H1 (cell line): ENCODE measurements at regions not wholly inside any gene's neighbourhood (a gene's known extent, or its start where the extent isn't known, plus 50 kb on each side); places are given as distances from the start of the nearest gene placed in this dataset.

ENCODE experiments used
- CTCF ChIA-PET: fragments of 300-600 bp; sonication (Branson Sonifier 250); formaldehyde crosslinking; loops from one replicate; lab custom pipeline; 2021; ENCODE audit not compliant: partially characterized antibody; lab: Charles Lee
- POLR2A ChIA-PET: fragments of 300-600 bp; sonication (Branson Sonifier 250); formaldehyde crosslinking; loops from one replicate; lab custom pipeline; 2021; ENCODE audit warnings: inconsistent platforms; ENCODE audit not compliant: partially characterized antibody; lab: Charles Lee
- DNase-seq, 2 experiments: peaks; one replicate each; pipeline versions ENCODE4 v3.0.0 to v3.0.0-alpha.2; 2010 to 2022; ENCODE audit warnings: low spot score in 2 of 2, low read depth in 1 of 2, mixed read lengths in 1 of 2
- FAIRE-seq: peaks from 2 replicates; lab custom pipeline; 2011; peaks lifted over from hg19 to GRCh38; lab: Jason Lieb, UNC
- H2AFZ ChIP-seq: 2 replicates; pipeline ENCODE4 v1.8.1; 2012; ENCODE audit warnings: low read length, inconsistent platforms
- H2AK5ac ChIP-seq: 2 replicates; pipeline ENCODE4 v1.6.1; 2013; ENCODE audit warnings: low read depth, low read length
- H2BK120ac ChIP-seq: replicated peaks from 2 replicates; pipeline ENCODE3; 2013; ENCODE audit warnings: low read depth, low read length, inconsistent platforms
- H2BK12ac ChIP-seq: 2 replicates; pipeline ENCODE4 v1.6.1; 2013; ENCODE audit warnings: low read depth, low read length
- H2BK15ac ChIP-seq: 2 replicates; pipeline ENCODE4 v1.6.1; 2013; ENCODE audit warnings: low read length
- H2BK20ac ChIP-seq: 2 replicates; pipeline ENCODE4 v1.6.1; 2013; ENCODE audit warnings: low read length
- H2BK5ac ChIP-seq: 2 replicates; pipeline ENCODE4 v1.6.1; 2013; ENCODE audit warnings: low read depth, low read length
- H3K14ac ChIP-seq: 2 replicates; pipeline ENCODE4 v1.6.1; 2013; ENCODE audit warnings: inconsistent platforms; ENCODE audit not compliant: insufficient read length
- H3K18ac ChIP-seq: 2 replicates; pipeline ENCODE4 v1.6.1; 2013; ENCODE audit warnings: low read length; ENCODE audit errors: extremely low read depth
- H3K23ac ChIP-seq: 2 replicates; pipeline ENCODE4 v1.6.1; 2013; ENCODE audit warnings: inconsistent platforms; ENCODE audit not compliant: insufficient read length
- H3K23me2 ChIP-seq: 2 replicates; pipeline ENCODE4 v1.6.1; 2013; ENCODE audit warnings: low read depth, low read length
- H3K27ac ChIP-seq: 2 replicates; pipeline ENCODE4 v1.6.1; 2011; ENCODE audit warnings: low read depth, low read length, inconsistent platforms
- H3K27me3 ChIP-seq, 4 experiments: replicated peaks in 1 of 4; 1 replicate in 1 of 4; 2 replicates in 3 of 4; pipeline versions ENCODE4 v1.6.1 to v1.8.1; 2011 to 2013; ENCODE audit warnings: low read length in 3 of 4, mild to moderate bottlenecking in 3 of 4, inconsistent platforms in 2 of 4, mixed read lengths in 2 of 4, moderate library complexity in 1 of 4; ENCODE audit not compliant: control insufficient read depth in 3 of 4, insufficient read depth in 3 of 4; ENCODE audit errors: extremely low read depth in 1 of 4
- H3K36me3 ChIP-seq, 4 experiments: 2 replicates each; pipeline versions ENCODE4 v1.6.1 to v1.8.1; 2011 to 2013; ENCODE audit warnings: mild to moderate bottlenecking in 4 of 4, low read length in 3 of 4, moderate library complexity in 2 of 4, control low read depth in 1 of 4, inconsistent platforms in 1 of 4; ENCODE audit not compliant: insufficient read depth in 4 of 4, control insufficient read depth in 2 of 4
- H3K4ac ChIP-seq: replicated peaks from 2 replicates; pipeline ENCODE3; 2013; ENCODE audit warnings: low read length, low read depth, mixed read lengths, inconsistent platforms; ENCODE audit not compliant: insufficient read length
- H3K4me1 ChIP-seq, 4 experiments: replicated peaks in 1 of 4; 1 replicate in 1 of 4; 2 replicates in 3 of 4; pipeline versions ENCODE4 v1.6.1 to v1.8.1; 2011 to 2013; ENCODE audit warnings: low read length in 3 of 4, inconsistent platforms in 2 of 4, mixed read lengths in 1 of 4; ENCODE audit not compliant: insufficient read depth in 4 of 4, control insufficient read depth in 3 of 4
- H3K4me2 ChIP-seq, 2 experiments: 2 replicates each; pipeline versions ENCODE4 v1.6.1 to v1.8.1; 2011 to 2013; ENCODE audit warnings: low read depth in 2 of 2, low read length in 2 of 2, control low read depth in 1 of 2, inconsistent platforms in 1 of 2, mild to moderate bottlenecking in 1 of 2; ENCODE audit not compliant: insufficient read depth in 1 of 2
- H3K4me3 ChIP-seq, 4 experiments: fragments of 200-600, 300-600 bp in 1 of 4; sonication (generic), shearing (Covaris generic), sonication (Bioruptor Twin) in 1 of 4; 2 replicates each; pipeline versions ENCODE4 v1.5.1 to v1.8.1; 2011 to 2016; ENCODE audit warnings: low read length in 4 of 4, low read depth in 3 of 4, control low read depth in 2 of 4, inconsistent platforms in 2 of 4, mild to moderate bottlenecking in 2 of 4, mixed read lengths in 1 of 4, moderate library complexity in 1 of 4; ENCODE audit not compliant: insufficient read depth in 2 of 4; ENCODE audit errors: extremely low read depth in 1 of 4
- H3K56ac ChIP-seq: replicated peaks from 2 replicates; pipeline ENCODE3; 2013; ENCODE audit warnings: low read depth, mild to moderate bottlenecking, mixed read lengths, low read length, inconsistent platforms; ENCODE audit not compliant: insufficient read length
- H3K79me1 ChIP-seq: 2 replicates; pipeline ENCODE4 v1.6.1; 2013; ENCODE audit warnings: low read depth, low read length, control low read depth
- H3K79me2 ChIP-seq, 2 experiments: 2 replicates each; pipeline versions ENCODE4 v1.6.1 to v1.8.1; 2012 to 2013; ENCODE audit warnings: low read length in 2 of 2, mild to moderate bottlenecking in 2 of 2, inconsistent platforms in 1 of 2; ENCODE audit not compliant: insufficient read depth in 2 of 2, control insufficient read depth in 1 of 2
- H3K9ac ChIP-seq, 4 experiments: replicated peaks in 1 of 4; 1 replicate in 1 of 4; 2 replicates in 3 of 4; pipeline versions ENCODE4 v1.6.1 to v1.8.1; 2011 to 2013; ENCODE audit warnings: low read depth in 3 of 4, low read length in 3 of 4, control low read depth in 2 of 4, mild to moderate bottlenecking in 2 of 4, moderate library complexity in 2 of 4, inconsistent platforms in 1 of 4; ENCODE audit errors: extremely low read depth in 1 of 4
- H3K9me3 ChIP-seq, 2 experiments: 2 replicates each; pipeline versions ENCODE4 v1.6.1 to v1.8.1; 2012 to 2013; ENCODE audit warnings: mild to moderate bottlenecking in 2 of 2, moderate library complexity in 2 of 2, control low read depth in 1 of 2, inconsistent platforms in 1 of 2, low read depth in 1 of 2, low read length in 1 of 2, mixed read lengths in 1 of 2; ENCODE audit not compliant: insufficient read depth in 2 of 2
- H4K20me1 ChIP-seq, 2 experiments: replicated peaks in 1 of 2; 2 replicates each; pipeline versions ENCODE3 to v1.8.1; 2011 to 2013; ENCODE audit warnings: inconsistent platforms in 2 of 2, low read length in 2 of 2, mild to moderate bottlenecking in 1 of 2; ENCODE audit not compliant: insufficient read depth in 2 of 2, control insufficient read depth in 1 of 2
- H4K5ac ChIP-seq: 2 replicates; pipeline ENCODE4 v1.6.1; 2013; ENCODE audit warnings: low read length, low read depth, mixed read lengths, inconsistent platforms; ENCODE audit not compliant: insufficient read length
- H4K8ac ChIP-seq: 2 replicates; pipeline ENCODE4 v1.8.0; 2013; ENCODE audit warnings: mild to moderate bottlenecking, moderate library complexity, low read length, inconsistent platforms; ENCODE audit not compliant: insufficient read depth; ENCODE audit errors: extremely low read depth
- H4K91ac ChIP-seq: replicated peaks from 2 replicates; pipeline ENCODE3; 2013; ENCODE audit warnings: low read length, mixed read lengths, inconsistent platforms; ENCODE audit not compliant: insufficient read length
- CBX5 ChIP-seq: fragments of 300-800, 300-1000 bp; sonication (generic); IDR thresholded peaks from 2 replicates; pipeline ENCODE4 v1.7.1; 2016; ENCODE audit warnings: antibody characterized with exemption, low read length, low read depth
- EGR1 ChIP-seq: IDR thresholded peaks from 2 replicates; pipeline ENCODE4 v1.6.1; 2011; ENCODE audit warnings: low read depth, low read length, borderline replicate concordance
- GABPA ChIP-seq: IDR thresholded peaks from 2 replicates; pipeline ENCODE4 v1.6.1; 2011; ENCODE audit warnings: mild to moderate bottlenecking, low read length, moderate library complexity, borderline replicate concordance; ENCODE audit not compliant: insufficient read depth
- JUND ChIP-seq: IDR thresholded peaks from 2 replicates; pipeline ENCODE4 v1.6.1; 2011; ENCODE audit warnings: mild to moderate bottlenecking, improper control_type of control experiment, low read length
- POLR2A ChIP-seq, 2 experiments: IDR thresholded peaks; 1 replicate in 1 of 2; 2 replicates in 1 of 2; pipeline ENCODE4 v1.6.1; 2011; ENCODE audit warnings: low read depth in 2 of 2, low read length in 2 of 2, mild to moderate bottlenecking in 2 of 2; ENCODE audit errors: control extremely low read depth in 1 of 2
- RNF2 ChIP-seq: fragments of 200-900, 300-1000 bp; sonication (generic); IDR thresholded peaks from 2 replicates; pipeline ENCODE4 v1.7.1; 2016; ENCODE audit warnings: borderline replicate concordance, low read depth, mild to moderate bottlenecking, antibody characterized with exemption, low read length; ENCODE audit not compliant: poor library complexity, severe bottlenecking; ENCODE audit errors: missing control alignments
- SUZ12 ChIP-seq: fragments of 200-600 bp; sonication (generic); IDR thresholded peaks from 2 replicates; pipeline ENCODE4 v1.6.1; 2012; ENCODE audit warnings: mild to moderate bottlenecking, inconsistent platforms, low read length, moderate library complexity, mixed read lengths
- TF ChIP-seq, protein P1 (sequence below), 3 experiments: IDR thresholded peaks; 1 replicate in 2 of 3; 2 replicates in 1 of 3; pipeline versions ENCODE4 v1.5.1 to v1.6.1; 2011; ENCODE audit warnings: low read length in 3 of 3, mild to moderate bottlenecking in 3 of 3, inconsistent platforms in 2 of 3, low read depth in 1 of 3, moderate library complexity in 1 of 3; ENCODE audit not compliant: insufficient read depth in 1 of 3; ENCODE audit errors: control extremely low read depth in 1 of 3

DNA sequence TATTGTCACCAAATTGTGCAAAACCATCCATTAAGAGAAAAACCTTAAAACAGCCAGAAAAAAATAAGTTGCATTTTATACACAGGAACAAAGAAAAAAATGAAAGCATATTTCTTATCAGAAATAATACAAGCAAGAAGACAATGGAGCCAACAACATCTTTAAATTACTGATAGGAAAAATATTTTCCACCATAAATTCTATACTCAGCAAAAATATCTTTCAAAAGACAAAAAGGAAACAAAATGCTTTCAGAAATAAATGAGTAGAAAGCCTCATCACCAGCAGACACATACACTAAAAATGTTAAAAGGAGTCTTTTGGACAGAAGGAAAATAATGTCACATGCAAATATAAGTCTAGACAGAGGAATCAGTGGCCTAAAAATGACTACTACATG is 106.4 kb upstream of the TRIB2 start:
- no peak overlapping the region for H3K4ac ChIP-seq
- DNase-seq (no peak), FAIRE-seq (no peak)
- no peak overlapping the region for H2BK15ac ChIP-seq
- H3K79me1 ChIP-seq = no peaks in the 10 kb centered on the region
- H3K56ac ChIP-seq = no peak overlapping the region
- H2BK5ac ChIP-seq = no peak overlapping the region
- no peak overlapping the region for H3K14ac ChIP-seq
- H3K36me3 ChIP-seq = no peaks in the 10 kb centered on the region
- ChIA-PET CTCF (no interaction called here), POLR2A (no interaction called here)
- no peaks in the 10 kb centered on the region for H3K79me2 ChIP-seq
- H4K91ac ChIP-seq = no peak overlapping the region
- H2BK12ac ChIP-seq = no peak overlapping the region
- no peaks in the 10 kb centered on the region for H4K20me1 ChIP-seq
- no peak overlapping the region for H2BK20ac ChIP-seq
- H3K4me3 ChIP-seq = no peak overlapping the region
- H3K27ac ChIP-seq = no peak overlapping the region
- H3K9me3 ChIP-seq = no peaks in the 10 kb centered on the region; a peak in 1 of 4 replicates
- no peak overlapping the region for H3K23ac ChIP-seq
- no peaks in the 10 kb centered on the region for H3K27me3 ChIP-seq
- no peak overlapping the region for H2AK5ac ChIP-seq
- no peak overlapping the region for H4K8ac ChIP-seq
- no peak overlapping the region for H2AFZ ChIP-seq
- no peak overlapping the region for H4K5ac ChIP-seq
- H3K23me2 ChIP-seq = no peaks in the 10 kb centered on the region
- no peak overlapping the region for H3K18ac ChIP-seq
- H3K4me2 ChIP-seq = no peak overlapping the region
- no peak overlapping the region for H3K9ac ChIP-seq
- H3K4me1 ChIP-seq = no peaks in the 10 kb centered on the region; a peak in 1 of 7 replicates
- no peak overlapping the region for H2BK120ac ChIP-seq
- TF ChIP-seq RNF2 = no peak
- TF ChIP-seq SUZ12 = no peak
- TF ChIP-seq, protein P1, sequence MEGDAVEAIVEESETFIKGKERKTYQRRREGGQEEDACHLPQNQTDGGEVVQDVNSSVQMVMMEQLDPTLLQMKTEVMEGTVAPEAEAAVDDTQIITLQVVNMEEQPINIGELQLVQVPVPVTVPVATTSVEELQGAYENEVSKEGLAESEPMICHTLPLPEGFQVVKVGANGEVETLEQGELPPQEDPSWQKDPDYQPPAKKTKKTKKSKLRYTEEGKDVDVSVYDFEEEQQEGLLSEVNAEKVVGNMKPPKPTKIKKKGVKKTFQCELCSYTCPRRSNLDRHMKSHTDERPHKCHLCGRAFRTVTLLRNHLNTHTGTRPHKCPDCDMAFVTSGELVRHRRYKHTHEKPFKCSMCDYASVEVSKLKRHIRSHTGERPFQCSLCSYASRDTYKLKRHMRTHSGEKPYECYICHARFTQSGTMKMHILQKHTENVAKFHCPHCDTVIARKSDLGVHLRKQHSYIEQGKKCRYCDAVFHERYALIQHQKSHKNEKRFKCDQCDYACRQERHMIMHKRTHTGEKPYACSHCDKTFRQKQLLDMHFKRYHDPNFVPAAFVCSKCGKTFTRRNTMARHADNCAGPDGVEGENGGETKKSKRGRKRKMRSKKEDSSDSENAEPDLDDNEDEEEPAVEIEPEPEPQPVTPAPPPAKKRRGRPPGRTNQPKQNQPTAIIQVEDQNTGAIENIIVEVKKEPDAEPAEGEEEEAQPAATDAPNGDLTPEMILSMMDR (IDR thresholded peaks at IDR 0.05; ENCODE audit: control extremely low read depth in 1 of 3, insufficient read depth in 1 of 3, low read depth in 1 of 3, low read length in 3 of 3) = no peak
- no peak for TF ChIP-seq JUND
- TF ChIP-seq GABPA = no peak
- TF ChIP-seq EGR1 = no peak
- no peak for TF ChIP-seq POLR2A (IDR thresholded peaks at IDR 0.05; ENCODE audit: control extremely low read depth in 1 of 2, low read depth in 2 of 2, low read length in 2 of 2)
- TF ChIP-seq CBX5 = no peak
